ENCODE measurements at regions not wholly inside any gene's neighbourhood (a gene's known extent, or its start where the extent isn't known, plus 50 kb on each side); places are given as distances from the start of the nearest gene placed in this dataset.

DNA sequence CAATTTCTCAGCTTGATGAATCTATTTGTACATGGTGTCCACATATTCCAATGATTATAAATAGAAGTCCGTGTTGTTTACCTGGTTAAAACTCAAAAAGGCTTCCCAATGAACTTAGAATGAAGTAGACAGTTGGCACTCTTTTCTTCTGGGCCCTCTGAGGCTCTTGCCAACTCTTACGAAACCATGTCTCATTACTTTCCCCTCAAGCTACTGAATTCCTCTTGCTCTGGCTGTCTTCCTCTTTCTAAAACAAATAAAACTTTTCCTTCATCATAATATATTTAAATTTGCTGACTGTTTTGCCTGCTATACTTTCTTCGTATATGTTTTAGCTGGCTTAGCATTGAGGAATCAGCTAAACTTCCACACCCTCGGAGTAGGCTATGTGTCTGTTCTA lies 139.7 kb downstream of the SLITRK6 start:
- TF ChIP-seq, protein P1, sequence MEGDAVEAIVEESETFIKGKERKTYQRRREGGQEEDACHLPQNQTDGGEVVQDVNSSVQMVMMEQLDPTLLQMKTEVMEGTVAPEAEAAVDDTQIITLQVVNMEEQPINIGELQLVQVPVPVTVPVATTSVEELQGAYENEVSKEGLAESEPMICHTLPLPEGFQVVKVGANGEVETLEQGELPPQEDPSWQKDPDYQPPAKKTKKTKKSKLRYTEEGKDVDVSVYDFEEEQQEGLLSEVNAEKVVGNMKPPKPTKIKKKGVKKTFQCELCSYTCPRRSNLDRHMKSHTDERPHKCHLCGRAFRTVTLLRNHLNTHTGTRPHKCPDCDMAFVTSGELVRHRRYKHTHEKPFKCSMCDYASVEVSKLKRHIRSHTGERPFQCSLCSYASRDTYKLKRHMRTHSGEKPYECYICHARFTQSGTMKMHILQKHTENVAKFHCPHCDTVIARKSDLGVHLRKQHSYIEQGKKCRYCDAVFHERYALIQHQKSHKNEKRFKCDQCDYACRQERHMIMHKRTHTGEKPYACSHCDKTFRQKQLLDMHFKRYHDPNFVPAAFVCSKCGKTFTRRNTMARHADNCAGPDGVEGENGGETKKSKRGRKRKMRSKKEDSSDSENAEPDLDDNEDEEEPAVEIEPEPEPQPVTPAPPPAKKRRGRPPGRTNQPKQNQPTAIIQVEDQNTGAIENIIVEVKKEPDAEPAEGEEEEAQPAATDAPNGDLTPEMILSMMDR (conservative IDR thresholded peaks at IDR 0.05), result no peak
- no peak for TF ChIP-seq EZH2 (IDR thresholded peaks at IDR 0.05; ENCODE audit: low read depth)

Measured in PC-9 (cell line).